Calu3 (cell line): ENCODE measurements at regions not wholly inside any gene's neighbourhood (a gene's known extent, or its start where the extent isn't known, plus 50 kb on each side); places are given as distances from the start of the nearest gene placed in this dataset.

ENCODE experiments used
- BruUV-seq: library from RNA; stranded (reverse); fragments of 400-500 nt; replicated peaks from 2 replicates; lab custom pipeline; 2021; lab: Mats Ljungman, UMichigan
- CTCF ChIA-PET: fragments of 300-600 bp; sonication (Branson Sonifier 250); formaldehyde crosslinking; loops from one replicate; lab custom pipeline; 2022; ENCODE audit warnings: antibody characterized with exemption; lab: Charles Lee
- DNase-seq: peaks from one replicate; pipeline ENCODE4 v3.0.0; 2022
- H3K27ac Mint-ChIP-seq: one replicate; pipeline ENCODE4 v1.8.0; 2022; ENCODE audit warnings: mixed read lengths; ENCODE audit not compliant: unreplicated experiment
- H3K27me3 Mint-ChIP-seq: one replicate; pipeline ENCODE4 v1.8.0; 2022; ENCODE audit warnings: mixed read lengths; ENCODE audit not compliant: unreplicated experiment
- H3K36me3 Mint-ChIP-seq: one replicate; pipeline ENCODE4 v1.8.0; 2022; ENCODE audit warnings: mild to moderate bottlenecking, moderate library complexity, mixed read lengths; ENCODE audit not compliant: insufficient read depth, unreplicated experiment
- H3K4me1 Mint-ChIP-seq: one replicate; pipeline ENCODE4 v1.8.0; 2022; ENCODE audit warnings: mild to moderate bottlenecking, low read depth, mixed read lengths; ENCODE audit not compliant: unreplicated experiment
- H3K4me3 Mint-ChIP-seq: one replicate; pipeline ENCODE4 v1.8.0; 2022; ENCODE audit warnings: mild to moderate bottlenecking, low read depth, moderate library complexity, mixed read lengths; ENCODE audit not compliant: unreplicated experiment
- H3K9me3 Mint-ChIP-seq: one replicate; pipeline ENCODE4 v1.8.0; 2022; ENCODE audit warnings: low read depth, mixed read lengths; ENCODE audit not compliant: unreplicated experiment
- CTCF ChIP-seq: fragments of 200-600 bp; IDR thresholded peaks from one replicate; pipeline ENCODE4 v1.8.0; 2022; ENCODE audit warnings: antibody characterized with exemption; ENCODE audit not compliant: unreplicated experiment
- intact Hi-C: fragments of 100-400 bp; cut with micrococcal nuclease; formaldehyde crosslinking; loops from one replicate; pipeline ENCODE4 v1.10.0; 2022; ENCODE audit not compliant: unreplicated experiment

- no peak for TF ChIP-seq CTCF
- intact Hi-C loops: loop anchor here (10.0 kb wide), 1 partner anchor 668 kb away; no protein-coding TSS in a partner anchor
- H3K27me3 Mint-ChIP-seq: no peaks in the 10 kb centered on the region
- no peak overlapping the region for H3K4me3 Mint-ChIP-seq
- no peak overlapping the region for H3K27ac Mint-ChIP-seq
- BruUV-seq: no TSS peak
- CTCF ChIA-PET: interaction anchor here (0.5 kb wide), 1 partner anchor 176 kb away, joined by 11 read pairs; no protein-coding TSS in a partner anchor
- H3K4me1 Mint-ChIP-seq: peaks cover 5% of the 10 kb centered on the region
- no peak for DNase-seq
- H3K36me3 Mint-ChIP-seq: peaks cover 4% of the 10 kb centered on the region
- H3K9me3 Mint-ChIP-seq: no peaks in the 10 kb centered on the region
These were observed 121.8 kb upstream of the HNMT start for GRCh38 chr2:137842430-137842829.

GRCh38 chr2:137842952-137843351 is 121.3 kb upstream of the HNMT start:
- peaks cover 8% of the 10 kb centered on the region for H3K4me1 Mint-ChIP-seq
- no peaks in the 10 kb centered on the region for H3K27me3 Mint-ChIP-seq
- peaks cover 6% of the 10 kb centered on the region for H3K36me3 Mint-ChIP-seq
- BruUV-seq: no TSS peak
- DNase-seq: no peak
- no peak overlapping the region for H3K4me3 Mint-ChIP-seq
- CTCF ChIA-PET: no interaction called here
- intact Hi-C loops: loop anchor here (10.0 kb wide), 1 partner anchor 668 kb away; no protein-coding TSS in a partner anchor
- H3K27ac Mint-ChIP-seq: no peak overlapping the region
- no peaks in the 10 kb centered on the region for H3K9me3 Mint-ChIP-seq
- no peak for TF ChIP-seq CTCF

- no peak for DNase-seq
- no peak for TF ChIP-seq CTCF
- peaks cover 8% of the 10 kb centered on the region for H3K4me1 Mint-ChIP-seq
- no peak overlapping the region for H3K27ac Mint-ChIP-seq
- H3K4me3 Mint-ChIP-seq: no peak overlapping the region
- CTCF ChIA-PET: no interaction called here
- no TSS peak for BruUV-seq
- intact Hi-C loops: loop anchor here (10.0 kb wide), 1 partner anchor 671 kb away; no protein-coding TSS in a partner anchor
- H3K27me3 Mint-ChIP-seq: no peaks in the 10 kb centered on the region
- no peaks in the 10 kb centered on the region for H3K9me3 Mint-ChIP-seq
- peaks cover 6% of the 10 kb centered on the region for H3K36me3 Mint-ChIP-seq
These were observed 118.9 kb upstream of the HNMT start for GRCh38 chr2:137845422-137845821.

- TF ChIP-seq CTCF: no peak
- no peaks in the 10 kb centered on the region for H3K27me3 Mint-ChIP-seq
- intact Hi-C loops: loop anchor here (10.0 kb wide), 1 partner anchor 672 kb away; no protein-coding TSS in a partner anchor
- CTCF ChIA-PET: no interaction called here
- H3K9me3 Mint-ChIP-seq: no peaks in the 10 kb centered on the region
- peak overlapping the region; percentile 95 for H3K27ac Mint-ChIP-seq
- H3K4me3 Mint-ChIP-seq: peak overlapping the region; percentile 33
- peaks cover 8% of the 10 kb centered on the region for H3K4me1 Mint-ChIP-seq
- no peak for DNase-seq
- H3K36me3 Mint-ChIP-seq: peaks cover 6% of the 10 kb centered on the region
- no TSS peak for BruUV-seq
These were observed 117.3 kb upstream of the HNMT start for GRCh38 chr2:137846993-137847392.
